Transverse colon (tissue), 4 donors: ENCODE measurements at regions not wholly inside any gene's neighbourhood (a gene's known extent, or its start where the extent isn't known, plus 50 kb on each side); places are given as distances from the start of the nearest gene placed in this dataset.

Experiments used
- DNase-seq: peaks from one replicate; pipeline ENCODE4 v3.0.0-alpha.2; 2019
- H3K27ac ChIP-seq, 4 donors: fragments of 200-600 bp; sonication (generic); 2 replicates each; pipeline ENCODE4 v1.5.1; 2016 to 2018; ENCODE audit warnings: inconsistent platforms in 4 of 4
- H3K27me3 ChIP-seq: fragments of 200-600 bp; sonication (generic); 2 replicates; pipeline ENCODE4 v1.5.1; 2017; ENCODE audit warnings: inconsistent platforms
- H3K36me3 ChIP-seq, 4 donors: fragments of 200-600 bp; sonication (generic); 2 replicates each; pipeline ENCODE4 v1.5.1; 2017 to 2019; ENCODE audit warnings: inconsistent platforms in 4 of 4
- H3K4me1 ChIP-seq, 4 donors: fragments of 200-600 bp; sonication (generic); 2 replicates each; pipeline ENCODE4 v1.5.1; 2017 to 2020; ENCODE audit warnings: inconsistent platforms in 4 of 4
- H3K4me3 ChIP-seq, 4 donors: fragments of 200-600 bp; sonication (generic); 1 replicate in 1 of 4; 2 replicates in 3 of 4; pipeline versions ENCODE4 v1.5.1 to v1.6.1; 2017 to 2019; ENCODE audit warnings: inconsistent platforms in 4 of 4
- H3K9me3 ChIP-seq, 2 donors: fragments of 200-600 bp; sonication (generic); 2 replicates each; pipeline ENCODE4 v1.5.1; 2017 to 2019; ENCODE audit warnings: inconsistent platforms in 2 of 2
- CTCF ChIP-seq, 5 experiments: fragments of 200-600 bp in 3 of 5; fragments of 450-650 bp in 2 of 5; sonication (generic) in 3 of 5; IDR thresholded peaks; 1 replicate in 2 of 5; 2 replicates in 3 of 5; pipeline ENCODE4 v1.5.1; 2016 to 2017; ENCODE audit warnings: antibody characterized with exemption in 5 of 5, inconsistent platforms in 3 of 5, mild to moderate bottlenecking in 2 of 5, moderate library complexity in 1 of 5
- EP300 ChIP-seq: sonication (generic); formaldehyde crosslinking; IDR thresholded peaks from one replicate; pipeline ENCODE4 v1.6.1; 2017; ENCODE audit warnings: antibody characterized with exemption, low read depth
- POLR2A ChIP-seq: fragments of 450-650 bp; IDR thresholded peaks from one replicate; pipeline ENCODE4 v1.6.1; 2016; ENCODE audit warnings: antibody characterized with exemption, mild to moderate bottlenecking, moderate library complexity
- POLR2AphosphoS5 ChIP-seq, 3 donors: sonication (generic); formaldehyde crosslinking; IDR thresholded peaks; one replicate each; pipeline ENCODE4 v1.6.1; 2016; ENCODE audit warnings: antibody characterized with exemption in 3 of 3
- WGBS, 2 donors: methylation state at CpG; one replicate each; pipeline ENCODE4 v1.1.5; 2018; ENCODE audit warnings: low coverage in 1 of 2; 5-methylcytosine and 5-hydroxymethylcytosine counted together
- in situ Hi-C, 4 donors: fragments of 200-750 bp; cut with MboI; loops; one replicate each; pipeline versions ENCODE4 v1.15.0 to v1.15.1; 2017; ENCODE audit warnings: low sequenced_read_pairs in 3 of 4, low pct_ligation_motif_present in 1 of 4, low pct_unique_long_range_greater_than_20kb in 1 of 4
- intact Hi-C: fragments of 100-400 bp; cut with DNase I; formaldehyde crosslinking; loops from one replicate; pipeline ENCODE4 v1.15.1; 2023; ENCODE audit warnings: low total_unique reads

GRCh38 chr12:67726868-67727267, 78.3 kb downstream of the DYRK2 start:
- Histone ChIP-seq H3K9me3 (no peaks in the 10 kb centered on the region), H3K27ac (no peak overlapping the region), H3K4me1 (peaks cover 0 to 8% (median 2%) of the 10 kb centered on the region in 4 donors), H3K36me3 (no peaks in the 10 kb centered on the region), H3K27me3 (no peaks in the 10 kb centered on the region), H3K4me3 (no peak overlapping the region)
- WGBS, 2 donors = 67 to 77% methylated on average over 1 to 3 of the region's 3 CpGs
- no peak for TF ChIP-seq EP300
- TF ChIP-seq POLR2AphosphoS5 (IDR thresholded peaks at IDR 0.05) = no peak
- no peak for TF ChIP-seq CTCF (IDR thresholded peaks at IDR 0.05)
- TF ChIP-seq POLR2A = no peak
- no peak for DNase-seq
- in situ Hi-C loops (no loop called here), intact Hi-C loops (no loop called here)

- in situ Hi-C loops = no loop called here
- intact Hi-C loops = no loop called here
- Histone ChIP-seq H3K36me3 (no peaks in the 10 kb centered on the region), H3K4me3 (no peak overlapping the region), H3K27me3 (no peaks in the 10 kb centered on the region), H3K9me3 (no peaks in the 10 kb centered on the region), H3K27ac (no peak overlapping the region), H3K4me1 (no peaks in the 10 kb centered on the region)
- 82% methylated on average over 5 to 6 of the region's 6 CpGs for WGBS, 2 donors
- no peak for DNase-seq
- TF ChIP-seq EP300 = no peak
- TF ChIP-seq POLR2AphosphoS5 (IDR thresholded peaks at IDR 0.05) = no peak
- TF ChIP-seq POLR2A = no peak
- TF ChIP-seq CTCF (IDR thresholded peaks at IDR 0.05) = no peak
Measured at GRCh38 chr12:67727702-67728666, 79.4 kb downstream of the DYRK2 start.

- Histone ChIP-seq H3K36me3 (no peaks in the 10 kb centered on the region), H3K4me3 (no peak overlapping the region), H3K4me1 (peaks cover 0 to 7% (median 0%) of the 10 kb centered on the region in 4 donors), H3K27ac (no peak overlapping the region), H3K9me3 (no peaks in the 10 kb centered on the region), H3K27me3 (no peaks in the 10 kb centered on the region)
- no peak for DNase-seq
- in situ Hi-C loops = no loop called here
- intact Hi-C loops = no loop called here
- TF ChIP-seq POLR2A = no peak
- no peak for TF ChIP-seq EP300
- TF ChIP-seq CTCF (IDR thresholded peaks at IDR 0.05) = no peak
- TF ChIP-seq POLR2AphosphoS5 (IDR thresholded peaks at IDR 0.05) = no peak
- WGBS, 2 donors = 95 to 100% methylated on average over 4 of the region's 4 CpGs
Measured at GRCh38 chr12:67732857-67733256, 84.3 kb downstream of the DYRK2 start.

GRCh38 chr12:67735868-67736267, 87.3 kb downstream of the DYRK2 start:
- in situ Hi-C loops (no loop called here), intact Hi-C loops (no loop called here)
- Histone ChIP-seq H3K27me3 (no peaks in the 10 kb centered on the region), H3K9me3 (no peaks in the 10 kb centered on the region), H3K4me1 (peaks cover 0 to 7% (median 0%) of the 10 kb centered on the region in 4 donors), H3K4me3 (no peak overlapping the region), H3K27ac (no peak overlapping the region), H3K36me3 (no peaks in the 10 kb centered on the region)
- no peak for DNase-seq
- 81 to 93% methylated on average over 2 to 4 of the region's 4 CpGs for WGBS, 2 donors
- TF ChIP-seq POLR2AphosphoS5 (IDR thresholded peaks at IDR 0.05) (no peak), POLR2A (no peak)
